ENCODE measurements at regions not wholly inside any gene's neighbourhood (a gene's known extent, or its start where the extent isn't known, plus 50 kb on each side); places are given as distances from the start of the nearest gene placed in this dataset.

- POLR2A ChIA-PET: no interaction called here
- Histone ChIP-seq H3K9me3 (ENCODE audit: control insufficient read depth, insufficient read depth, low read depth, low read length) (no peaks in the 10 kb centered on the region), H3K4me3 (ENCODE audit: low read depth in 2 of 2, low read length in 2 of 2) (no peak overlapping the region), H3K36me3 (ENCODE audit: control insufficient read depth, insufficient read depth, low read length) (no peaks in the 10 kb centered on the region), H3K27me3 (ENCODE audit: control insufficient read depth, insufficient read depth, low read length) (peaks cover 2% of the 10 kb centered on the region; the same call in 1 of the 2 replicates), H3K4me1 (ENCODE audit: control insufficient read depth, insufficient read depth, low read length) (no peaks in the 10 kb centered on the region), H3K27ac (ENCODE audit: low read length) (no peak overlapping the region)
- no peak for TF ChIP-seq SIN3A (IDR thresholded peaks at IDR 0.05; ENCODE audit: borderline replicate concordance, insufficient read depth, low read depth, low read length)
- no peak for TF ChIP-seq REST (IDR thresholded peaks at IDR 0.05; ENCODE audit: insufficient read depth in 1 of 2, low read depth in 2 of 2, low read length in 1 of 2)
- TF ChIP-seq TCF7L2 (IDR thresholded peaks at IDR 0.05; ENCODE audit: low read depth, low read length): no peak
- no peak for TF ChIP-seq CTCF (IDR thresholded peaks at IDR 0.05)
- TF ChIP-seq POLR2AphosphoS5 (IDR thresholded peaks at IDR 0.05; ENCODE audit: low read depth, low read length): no peak
- ATAC-seq (no peak), DNase-seq (ENCODE audit: low read depth, low spot score) (no peak)
- BruUV-seq (replicated peaks): no TSS peak
- CTCF ChIA-PET: no interaction called here
- intact Hi-C loops (cut with micrococcal nuclease; ENCODE audit: unreplicated experiment): no loop called here
- in situ Hi-C loops (cut with HindIII; ENCODE audit: low pct_unique_long_range_greater_than_20kb, low sequenced_read_pairs): no loop called here
Observed at GRCh38 chr11:116287866-116288265, 484.9 kb downstream of the BUD13 start.

DNA sequence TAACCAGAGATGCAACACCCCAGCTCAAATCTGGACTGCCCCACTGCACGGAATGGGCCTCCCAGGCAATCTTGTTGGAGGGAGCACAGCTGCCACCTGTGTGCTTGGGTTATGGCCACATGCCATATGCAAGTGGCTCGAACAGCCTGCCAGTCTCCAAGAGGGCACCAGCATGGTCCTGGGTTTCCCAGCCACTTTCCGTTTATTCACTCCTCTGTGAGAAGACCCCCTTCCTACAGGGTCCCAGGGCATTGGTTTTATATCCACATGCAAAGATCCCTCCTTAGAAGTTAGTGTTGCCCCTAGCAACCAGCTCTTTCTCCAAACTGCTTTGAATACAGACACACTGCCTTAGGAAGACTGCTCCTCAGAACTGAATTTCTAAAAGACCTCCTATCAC lies 487.8 kb downstream of the BUD13 start:
- no peak for ATAC-seq
- in situ Hi-C loops (cut with HindIII; ENCODE audit: low pct_unique_long_range_greater_than_20kb, low sequenced_read_pairs): no loop called here
- Histone ChIP-seq H3K27ac (ENCODE audit: low read length) (no peak overlapping the region), H3K9me3 (ENCODE audit: control insufficient read depth, insufficient read depth, low read depth, low read length) (no peaks in the 10 kb centered on the region), H3K4me1 (ENCODE audit: control insufficient read depth, insufficient read depth, low read length) (no peaks in the 10 kb centered on the region), H3K27me3 (ENCODE audit: control insufficient read depth, insufficient read depth, low read length) (peaks cover 2% of the 10 kb centered on the region), H3K4me3 (ENCODE audit: low read depth in 2 of 2, low read length in 2 of 2) (no peak overlapping the region), H3K36me3 (ENCODE audit: control insufficient read depth, insufficient read depth, low read length) (no peaks in the 10 kb centered on the region)
- CTCF ChIA-PET: no interaction called here
- POLR2A ChIA-PET: no interaction called here
- TF ChIP-seq POLR2AphosphoS5 (IDR thresholded peaks at IDR 0.05; ENCODE audit: low read depth, low read length) (no peak), CTCF (IDR thresholded peaks at IDR 0.05) (no peak), REST (IDR thresholded peaks at IDR 0.05; ENCODE audit: insufficient read depth in 1 of 2, low read depth in 2 of 2, low read length in 1 of 2) (no peak), SIN3A (IDR thresholded peaks at IDR 0.05; ENCODE audit: borderline replicate concordance, insufficient read depth, low read depth, low read length) (no peak), TCF7L2 (IDR thresholded peaks at IDR 0.05; ENCODE audit: low read depth, low read length) (no peak)
- BruUV-seq (replicated peaks): no TSS peak
- DNase-seq (ENCODE audit: low read depth, low spot score): no peak
- intact Hi-C loops (cut with micrococcal nuclease; ENCODE audit: unreplicated experiment): no loop called here
